GM18867 (cell line): ENCODE measurements at regions not wholly inside any gene's neighbourhood (a gene's known extent, or its start where the extent isn't known, plus 50 kb on each side); places are given as distances from the start of the nearest gene placed in this dataset.
A peak's percentile ranks its signal among the peaks of the same experiment; 100 is the strongest.
"Not testable (repeated sequence)": the region's sequence is repeated elsewhere in the genome, so short reads cannot be mapped to it uniquely, and the experiment has no call there.

Source experiments
- ATAC-seq: cut with Tn5 transposase; IDR thresholded peaks from one replicate; pipeline ENCODE4 v1.9.1; 2021; ENCODE audit warnings: mild to moderate bottlenecking, moderate library complexity; ENCODE audit not compliant: unreplicated experiment

DNA sequence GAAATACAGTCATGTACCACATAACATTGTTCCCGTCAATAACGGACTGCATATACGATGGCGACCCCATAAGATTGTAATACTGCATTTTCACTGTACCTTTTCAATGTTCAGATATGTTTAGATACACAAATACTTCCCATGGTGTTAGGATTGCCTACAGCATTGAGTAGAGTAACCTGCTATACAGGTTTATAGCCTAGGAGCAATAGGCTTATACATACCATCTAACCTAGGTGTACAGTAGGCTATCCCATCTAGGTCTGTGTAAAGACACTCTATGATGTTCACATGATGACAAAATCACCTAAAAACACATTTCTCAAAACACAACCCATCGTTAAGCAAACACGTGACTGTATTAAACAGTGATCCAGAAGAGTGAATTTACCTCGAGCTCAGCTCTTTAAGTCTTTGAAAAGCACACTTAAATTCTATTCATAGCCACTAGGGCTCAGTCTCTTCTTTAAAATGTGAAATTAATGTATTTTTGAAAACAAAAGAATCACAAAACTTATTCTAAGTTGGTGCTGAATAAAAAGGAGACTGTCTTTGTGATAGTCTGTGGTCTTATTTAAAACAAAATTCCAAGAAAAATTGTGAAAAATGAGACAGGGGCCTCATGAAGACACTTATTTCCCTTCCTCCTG lies 239.1 kb upstream of the ARID2 start:
- no peak for ATAC-seq

- no peak for ATAC-seq
Measured at GRCh38 chr12:45494279-45494678, 235.2 kb upstream of the ARID2 start.

GRCh38 chr12:45498645-45499044 lies 230.9 kb upstream of the ARID2 start:
- ATAC-seq: no peak

- ATAC-seq: no peak
Measured at GRCh38 chr12:45502481-45503128, 226.9 kb upstream of the ARID2 start.

DNA sequence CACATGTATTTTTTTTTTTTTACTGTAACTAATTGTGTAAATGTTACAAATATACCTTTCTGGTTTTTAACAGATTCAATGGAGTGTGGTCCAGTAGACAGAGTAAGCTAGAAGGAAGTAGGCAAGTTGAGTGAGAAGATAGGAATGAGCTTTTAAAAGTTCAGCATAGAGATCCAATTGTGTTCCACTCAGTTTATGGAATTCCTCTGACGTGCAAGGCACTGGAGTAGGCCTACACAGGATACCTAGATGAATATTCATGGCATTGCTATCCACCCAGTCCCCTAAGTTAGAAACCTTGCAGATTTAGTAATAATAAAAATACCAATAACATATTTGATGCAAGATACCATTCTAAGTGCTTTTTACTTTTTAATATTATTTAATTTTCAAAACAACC lies 225.6 kb upstream of the ARID2 start:
- no peak for ATAC-seq

DNA sequence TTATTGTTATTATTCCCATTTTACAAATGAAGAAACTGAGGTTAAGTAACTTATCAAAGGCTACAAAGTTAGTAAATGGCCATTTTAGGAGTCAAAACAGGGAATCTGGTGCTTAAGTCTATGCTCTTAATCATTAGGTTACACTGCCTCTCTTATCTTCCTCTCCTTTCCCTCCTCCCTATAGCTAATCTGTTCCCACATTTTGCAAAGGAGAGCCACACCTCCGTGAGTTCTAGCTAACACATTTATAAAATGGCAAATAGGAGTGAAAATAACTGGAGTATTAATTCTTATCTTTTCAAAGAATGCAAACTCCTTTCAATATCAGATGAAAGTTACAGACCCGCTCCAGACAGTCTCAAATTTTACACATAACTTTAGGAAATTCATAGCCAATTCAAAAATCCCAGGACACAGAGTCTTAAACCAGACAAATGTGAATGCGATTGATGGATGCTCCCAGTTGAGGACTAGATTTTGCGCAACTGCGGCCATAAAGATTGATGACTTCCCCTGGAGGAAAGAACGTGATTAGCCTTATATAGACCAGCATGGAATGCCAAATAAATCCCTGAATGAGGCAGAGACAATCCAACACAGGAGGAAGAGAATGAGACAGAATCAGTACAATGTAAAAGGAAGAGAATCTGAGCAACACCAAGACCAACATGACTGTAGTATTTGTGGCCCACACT lies 225.0 kb upstream of the ARID2 start:
- ATAC-seq: no peak

- no peak for ATAC-seq
Measured at GRCh38 chr12:45509187-45509586, 220.3 kb upstream of the ARID2 start.

DNA sequence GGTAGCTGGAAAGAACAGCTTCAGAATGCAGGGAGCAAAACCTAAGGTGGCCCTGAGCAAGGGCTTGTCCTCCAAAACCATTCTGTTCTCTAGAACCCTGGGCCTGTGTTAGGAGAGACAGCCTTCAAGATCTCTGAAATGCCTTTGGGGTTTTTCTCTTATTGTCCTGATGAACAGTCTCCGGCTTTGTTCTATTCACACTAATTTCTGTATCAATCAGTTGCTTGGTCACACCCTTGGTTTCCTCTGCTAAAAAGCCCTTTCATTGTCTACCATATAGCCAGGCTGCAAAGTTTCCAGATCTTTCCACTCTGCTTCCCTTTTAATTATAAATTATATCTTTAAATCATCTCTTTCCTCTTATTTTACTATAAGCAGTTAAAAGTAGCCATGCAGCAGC lies 219.9 kb upstream of the ARID2 start:
- no peak for ATAC-seq

GRCh38 chr12:45517381-45517780 lies 212.1 kb upstream of the ARID2 start:
- ATAC-seq: no peak

DNA sequence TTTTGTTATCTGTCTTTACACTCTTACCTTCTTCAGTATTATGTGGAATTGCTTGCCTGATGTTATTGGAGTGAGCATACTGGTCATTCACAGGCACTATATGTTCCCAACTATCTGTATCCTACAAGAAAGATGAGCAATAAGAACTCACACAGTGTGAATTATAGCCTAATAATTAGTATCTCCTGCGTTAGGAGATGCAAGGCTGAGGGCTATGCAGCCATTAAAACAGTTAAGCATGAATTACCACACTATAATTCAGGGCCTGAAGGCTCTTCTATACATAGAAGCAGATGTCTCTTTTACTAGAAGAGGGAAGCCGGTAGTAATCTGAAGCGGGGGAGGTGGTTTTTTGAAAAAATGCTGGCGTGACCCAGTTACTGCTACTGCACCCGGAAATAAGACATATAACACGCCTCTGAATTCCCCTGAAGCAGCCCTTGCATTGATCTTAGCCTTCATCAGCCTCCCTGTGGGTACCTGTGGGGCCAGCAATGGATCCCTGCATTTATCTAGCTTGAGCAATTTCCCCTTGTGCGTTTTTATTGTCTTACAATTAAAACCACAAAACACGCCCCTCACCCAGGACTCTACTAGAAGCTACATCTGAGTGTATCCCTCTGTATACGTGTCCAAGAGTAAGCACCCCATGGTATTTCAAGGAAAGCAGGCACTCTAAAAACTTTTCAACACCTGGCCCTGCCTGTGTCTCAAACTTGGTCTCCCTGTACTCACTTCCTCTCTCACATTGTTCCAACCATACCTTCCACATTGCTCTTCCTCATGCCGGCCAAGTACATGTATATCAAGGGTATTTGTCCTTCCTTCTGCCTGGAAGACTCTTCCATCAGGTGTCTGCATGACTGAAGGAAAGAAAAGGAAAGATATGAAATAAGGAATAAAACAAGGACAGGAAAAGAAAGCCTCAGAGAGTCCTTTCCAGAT lies 210.9 kb upstream of the ARID2 start:
- ATAC-seq: no peak

- ATAC-seq: no peak
Measured at GRCh38 chr12:45522227-45522626, 207.3 kb upstream of the ARID2 start.

DNA sequence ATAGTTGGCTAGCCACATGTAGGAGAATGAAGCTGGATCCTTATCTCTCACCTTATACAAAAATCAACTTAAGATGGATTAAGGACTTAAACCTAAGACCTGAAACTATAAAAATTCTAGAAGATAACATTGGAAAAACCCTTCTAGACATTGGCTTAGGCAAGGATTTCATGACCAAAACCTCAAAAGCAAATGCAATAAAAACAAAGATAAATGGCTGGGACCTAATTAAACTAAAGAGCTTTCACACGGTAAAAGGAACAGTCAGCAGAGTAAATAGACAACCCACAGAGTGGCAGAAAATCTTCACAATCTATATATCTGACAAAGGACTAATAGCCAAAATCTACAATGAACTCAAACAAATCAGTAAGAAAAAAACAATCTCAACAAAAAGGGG lies 202.7 kb upstream of the ARID2 start:
- not testable (repeated sequence) for ATAC-seq

GRCh38 chr12:45532113-45532512 lies 197.4 kb upstream of the ARID2 start:
- ATAC-seq: no peak

- no peak for ATAC-seq
Measured at GRCh38 chr12:45535610-45536180, 193.8 kb upstream of the ARID2 start.

DNA sequence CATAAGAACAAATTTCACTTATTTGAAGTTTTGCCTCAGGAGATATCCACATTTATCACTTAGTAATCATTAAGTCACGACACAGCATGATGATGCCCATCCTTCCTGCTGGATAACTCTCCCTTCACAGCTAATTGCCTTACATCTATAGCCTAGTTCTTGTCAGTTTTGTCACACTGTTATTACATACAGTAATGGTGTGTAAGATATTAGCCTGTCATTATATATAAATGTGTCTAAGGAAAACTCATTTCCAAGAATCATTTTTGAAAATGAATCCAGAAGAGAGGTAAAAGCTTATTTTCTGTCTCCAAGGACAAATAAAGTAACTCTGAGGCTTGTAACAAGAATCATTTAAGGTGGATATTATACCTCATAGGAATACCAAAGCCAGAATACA lies 193.2 kb upstream of the ARID2 start:
- ATAC-seq: no peak

- no peak for ATAC-seq
Measured at GRCh38 chr12:45540661-45541341, 188.7 kb upstream of the ARID2 start.

DNA sequence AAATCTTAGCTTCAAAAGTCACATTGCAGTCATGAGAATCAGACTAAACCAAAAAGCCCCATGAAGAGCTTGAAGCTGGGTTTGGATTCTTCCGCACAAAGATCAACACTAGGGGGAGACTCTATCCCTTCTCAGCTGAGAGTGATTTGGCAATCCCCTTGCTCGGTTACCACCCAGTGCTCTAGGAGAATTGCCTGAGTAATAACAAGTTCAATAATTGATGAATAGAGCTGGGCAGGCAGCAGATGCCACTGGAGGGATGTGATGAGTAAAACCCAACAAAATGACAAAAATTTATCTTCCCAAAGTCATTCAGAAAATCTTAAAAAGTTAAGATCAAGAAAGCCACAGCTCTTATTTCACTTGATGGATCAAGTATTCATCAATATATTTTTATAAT lies 185.6 kb upstream of the ARID2 start:
- peak; percentile 95 for ATAC-seq

- no peak for ATAC-seq
Measured at GRCh38 chr12:45546545-45546944, 183.0 kb upstream of the ARID2 start.

DNA sequence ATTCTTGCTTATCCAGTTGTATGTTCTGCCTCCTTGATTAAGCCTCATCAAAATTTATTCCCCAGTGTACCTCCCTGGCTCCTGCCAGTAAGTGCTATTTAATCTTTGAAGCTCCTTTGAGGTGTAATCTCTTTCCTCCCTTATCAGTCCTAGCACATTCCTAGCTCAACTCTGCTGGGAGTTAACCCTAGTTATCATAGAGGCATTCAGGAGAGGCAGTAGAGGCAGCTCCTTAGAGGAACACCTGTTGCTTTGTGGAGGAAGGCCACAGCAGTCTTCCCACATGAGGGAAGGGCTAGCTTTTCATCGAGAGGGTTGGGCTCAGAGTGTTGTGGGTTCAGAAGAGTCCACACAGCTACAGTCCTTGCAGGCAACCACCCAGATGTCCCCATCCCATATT lies 182.4 kb upstream of the ARID2 start:
- no peak for ATAC-seq

- peak; percentile 41 for ATAC-seq
Measured at GRCh38 chr12:45547822-45548221, 181.7 kb upstream of the ARID2 start.
